NCI-H1092 (cell line): ENCODE measurements at regions not wholly inside any gene's neighbourhood (a gene's known extent, or its start where the extent isn't known, plus 50 kb on each side); places are given as distances from the start of the nearest gene placed in this dataset.
"Not testable (repeated sequence)": the region's sequence is repeated elsewhere in the genome, so short reads cannot be mapped to it uniquely, and the experiment has no call there.

Experiments
- DNase-seq: peaks from one replicate; lab custom pipeline; 2025; lab: John Stamatoyannopoulos, UW

DNA sequence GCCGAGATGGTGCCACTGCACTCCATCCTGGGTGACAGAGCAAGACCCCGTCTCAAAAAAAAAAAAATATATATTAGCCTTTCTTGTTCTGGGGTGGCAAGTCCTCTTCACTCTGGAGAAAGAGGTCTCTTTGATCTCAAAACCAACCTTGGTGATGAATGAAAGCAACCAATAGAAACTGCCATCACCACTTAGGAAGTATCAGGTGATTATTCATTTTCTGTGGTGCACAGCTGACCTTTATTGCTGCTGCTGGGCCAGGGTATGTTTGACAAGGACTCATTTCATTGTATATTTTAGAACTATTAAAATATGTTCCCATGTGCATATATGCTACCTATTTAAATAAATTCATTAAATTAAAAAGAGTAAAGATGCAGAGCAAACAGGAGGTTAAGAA lies 76.0 kb upstream of the KIT start:
- DNase-seq = no peak

- DNase-seq = no peak
These were observed 72.3 kb upstream of the KIT start for GRCh38 chr4:54585321-54586000.

- DNase-seq = no peak
These were observed 71.3 kb upstream of the KIT start for GRCh38 chr4:54586320-54586955.

- no peak for DNase-seq
These were observed 70.5 kb upstream of the KIT start for GRCh38 chr4:54587107-54587891.

DNA sequence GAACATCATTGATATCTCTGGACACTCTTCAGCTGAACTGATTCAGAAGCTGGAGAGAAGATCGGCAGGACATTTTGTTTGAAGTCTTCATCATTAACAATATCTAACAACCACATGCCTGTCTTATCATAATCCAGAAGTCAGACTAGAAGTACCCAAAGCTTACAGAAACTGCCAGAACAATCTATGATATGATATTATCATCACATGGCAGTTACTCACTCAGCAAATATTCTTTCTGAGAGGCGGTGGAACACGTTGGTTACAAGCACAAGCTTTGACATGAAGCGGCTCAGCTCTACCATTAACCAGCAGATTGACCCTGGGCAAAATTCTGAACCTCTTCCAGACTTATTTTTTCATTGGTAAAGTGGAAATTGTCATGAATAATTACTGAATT lies 69.4 kb upstream of the KIT start:
- DNase-seq = no peak

DNA sequence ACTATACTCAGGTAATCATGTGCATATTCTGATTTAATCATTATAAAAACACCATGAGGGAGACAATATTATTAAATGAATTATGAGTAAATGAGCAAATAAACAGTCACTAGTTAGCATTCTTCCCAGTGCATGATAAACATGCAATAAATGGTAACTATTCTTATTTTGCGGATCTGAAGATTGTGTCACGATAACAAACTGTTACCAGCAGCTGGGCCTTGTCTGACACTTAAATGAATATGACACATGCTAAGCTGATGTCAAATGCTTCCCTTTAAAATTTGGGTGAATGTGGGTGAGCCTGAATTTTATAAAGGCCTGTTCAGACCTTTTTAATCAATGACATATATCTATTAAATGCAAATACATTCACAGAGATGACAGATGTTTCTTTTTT lies 68.2 kb upstream of the KIT start:
- DNase-seq = no peak

GRCh38 chr4:54593795-54594322 lies 63.9 kb upstream of the KIT start:
- DNase-seq = no peak

DNA sequence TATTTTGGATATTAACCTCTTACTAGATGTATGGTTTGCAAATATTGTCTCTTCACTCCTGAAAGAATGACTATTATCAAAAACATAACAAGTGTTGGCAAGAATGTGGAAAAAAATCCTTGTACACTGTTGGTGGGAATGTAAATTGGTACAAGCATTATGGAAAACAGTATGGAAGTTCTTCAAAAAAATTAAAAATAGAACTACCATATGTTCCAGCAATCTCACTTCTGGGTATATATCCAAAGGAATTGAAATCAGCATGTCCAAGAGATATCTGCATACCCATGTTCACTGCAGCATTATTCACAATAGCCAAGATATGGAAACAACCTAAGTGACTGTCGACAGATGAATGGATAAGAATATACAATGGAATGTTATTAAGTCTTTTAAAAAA lies 61.6 kb upstream of the KIT start:
- DNase-seq = no peak

DNA sequence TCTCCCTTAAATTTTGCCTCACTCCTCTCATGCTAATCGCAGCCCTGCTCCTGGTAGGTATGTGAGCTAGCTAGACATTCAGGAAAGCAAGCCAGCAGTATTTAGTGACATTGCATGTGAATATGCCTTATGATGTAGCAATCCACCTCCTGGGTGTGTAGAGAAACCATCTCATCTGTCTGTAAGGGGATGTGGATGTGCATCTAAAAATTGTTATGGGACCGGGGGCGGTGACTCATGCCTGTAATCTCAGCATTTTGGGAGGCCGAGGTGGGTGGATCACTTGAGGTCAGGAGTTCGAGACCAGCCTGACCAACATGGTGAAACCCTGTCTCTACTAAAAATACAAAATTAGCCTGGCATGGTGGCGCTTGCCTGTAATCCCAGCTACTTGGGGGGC lies 60.1 kb upstream of the KIT start:
- DNase-seq = not testable (repeated sequence)

DNA sequence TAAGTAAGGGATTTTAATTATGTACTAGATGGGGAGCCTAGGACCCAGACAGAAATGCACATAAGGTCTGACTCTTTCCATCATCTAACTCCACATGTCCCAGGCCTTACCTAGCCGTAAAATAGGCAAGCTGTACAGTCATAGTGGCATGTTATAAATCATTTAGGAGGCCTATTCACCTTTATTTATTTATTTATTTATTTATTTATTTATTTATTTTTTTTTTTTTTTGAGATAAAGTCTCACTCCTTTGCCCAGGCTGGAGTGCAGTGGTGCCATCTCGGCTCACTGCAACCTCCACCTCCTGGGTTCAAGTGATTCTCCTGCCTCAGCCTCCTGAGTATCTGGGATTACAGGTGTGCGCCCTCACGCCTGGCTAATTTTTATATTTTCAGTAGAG lies 55.6 kb upstream of the KIT start:
- not testable (repeated sequence) for DNase-seq

DNA sequence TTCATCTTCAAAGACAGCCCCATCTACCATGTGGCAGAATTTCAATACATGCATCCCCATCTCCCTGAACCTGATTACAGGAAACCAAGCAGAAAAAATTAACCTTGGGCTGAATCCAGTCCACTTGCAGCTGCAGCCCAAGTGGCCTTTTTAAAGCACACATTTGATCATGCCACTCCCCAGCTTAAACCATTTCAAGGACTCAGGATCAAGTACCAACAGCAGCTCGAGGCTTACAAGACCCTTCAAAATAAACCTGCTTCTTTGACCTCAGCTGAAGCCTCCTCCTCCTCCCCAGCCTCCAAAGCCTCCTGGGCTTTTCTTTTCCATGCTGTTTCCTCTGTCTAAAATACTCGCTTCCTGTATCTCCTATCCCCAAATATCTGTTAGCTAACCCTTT lies 50.7 kb upstream of the KIT start:
- DNase-seq = no peak

GRCh38 chr4:54607521-54607920 lies 50.2 kb upstream of the KIT start:
- no peak for DNase-seq
